Coronary artery (tissue), 2 donors: ENCODE measurements at regions not wholly inside any gene's neighbourhood (a gene's known extent, or its start where the extent isn't known, plus 50 kb on each side); places are given as distances from the start of the nearest gene placed in this dataset.

Source experiments
- DNase-seq: peaks from one replicate; pipeline ENCODE4 v3.0.0-alpha.2; 2017; ENCODE audit warnings: low spot score
- H3K27ac ChIP-seq, 2 donors: fragments of 200-600 bp; sonication (generic); one replicate each; pipeline ENCODE4 v1.5.1; 2016 to 2019
- H3K4me3 ChIP-seq: fragments of 200-600 bp; sonication (generic); 2 replicates; pipeline ENCODE4 v1.5.1; 2016; ENCODE audit warnings: mild to moderate bottlenecking, moderate library complexity
- CTCF ChIP-seq: fragments of 200-600 bp; sonication (generic); IDR thresholded peaks from one replicate; pipeline ENCODE4 v1.5.1; 2019; ENCODE audit warnings: antibody characterized with exemption

GRCh38 chr18:67268530-67268929 lies 248.0 kb downstream of the DSEL start:
- H3K4me3 ChIP-seq = no peak overlapping the region
- no peak overlapping the region for H3K27ac ChIP-seq
- TF ChIP-seq CTCF = no peak
- DNase-seq = no peak

DNA sequence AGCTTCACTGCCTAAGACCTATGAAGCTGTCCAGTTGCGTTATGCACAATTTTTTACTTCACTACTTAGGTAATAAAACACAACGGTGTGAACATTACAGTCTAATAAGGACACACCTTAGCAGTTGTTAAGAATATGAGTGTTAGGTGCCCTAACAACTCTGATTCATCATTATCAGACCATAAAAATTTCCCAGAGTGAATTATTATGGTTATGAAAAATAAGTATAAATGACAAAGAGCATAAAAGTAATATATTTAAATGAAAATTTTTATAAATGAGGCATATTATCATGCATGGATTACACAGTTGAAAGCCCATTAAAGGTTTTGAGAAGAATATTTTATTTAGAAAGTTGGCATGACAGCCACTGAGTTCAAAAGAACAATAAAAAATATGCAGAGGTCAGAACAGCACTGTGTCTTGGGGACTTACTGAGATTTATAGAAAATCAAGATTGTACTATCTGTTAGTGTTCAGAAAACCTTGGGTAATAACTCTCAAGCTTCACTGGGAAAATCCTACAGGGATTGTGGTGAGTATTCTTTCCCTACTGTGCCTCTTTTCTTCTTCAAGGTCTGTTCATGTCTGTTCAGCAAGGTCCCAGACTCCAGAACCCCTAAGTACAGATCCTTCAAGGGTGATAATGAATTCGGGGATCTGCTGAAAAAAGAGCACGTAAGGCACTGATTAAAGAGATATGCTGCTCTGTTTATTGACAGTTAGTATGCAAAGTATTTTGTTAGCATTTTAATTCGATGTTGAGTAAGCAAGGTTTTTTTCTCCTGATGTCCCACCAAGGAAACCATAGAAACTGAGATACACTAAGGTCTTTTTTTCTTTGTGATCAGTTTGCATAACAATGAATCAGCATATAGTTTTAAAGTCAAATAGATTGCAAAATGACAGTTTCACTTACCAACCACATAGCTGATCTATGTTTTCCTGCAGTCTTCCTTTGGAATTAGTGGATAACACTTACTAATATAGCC lies 250.0 kb downstream of the DSEL start:
- no peak overlapping the region for H3K4me3 ChIP-seq
- DNase-seq = no peak
- peak overlapping the region; percentile 25 to 80 for H3K27ac ChIP-seq
- TF ChIP-seq CTCF = no peak

GRCh38 chr18:67265464-67266245 lies 250.9 kb downstream of the DSEL start:
- no peak for TF ChIP-seq CTCF
- Histone ChIP-seq H3K4me3 (peak overlapping the region; percentile 36), H3K27ac (peak overlapping the region; percentile 25 to 80)
- no peak for DNase-seq

- no peak overlapping the region for H3K27ac ChIP-seq
- no peak for DNase-seq
- no peak for TF ChIP-seq CTCF
- H3K4me3 ChIP-seq = no peak overlapping the region
Observed at GRCh38 chr18:67261931-67262552, 254.5 kb downstream of the DSEL start.

DNA sequence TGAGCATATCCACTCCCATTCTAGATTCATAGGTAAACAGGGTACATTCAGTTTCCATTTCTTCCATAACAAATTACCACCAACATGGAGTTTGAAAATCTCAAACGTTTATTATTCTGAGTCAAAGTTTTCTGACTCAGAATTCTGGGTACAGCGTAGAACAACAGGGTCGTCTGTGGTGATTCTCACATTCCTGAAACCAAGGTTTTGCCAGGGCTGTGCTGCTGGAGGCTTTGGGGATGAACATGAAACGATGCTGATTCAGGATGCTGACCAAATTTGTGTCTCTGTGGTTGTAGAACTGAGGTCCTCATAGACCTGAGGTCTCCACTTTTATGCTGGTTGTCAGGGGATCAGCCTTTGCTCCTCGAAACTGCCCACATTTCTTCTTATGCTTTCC lies 255.7 kb downstream of the DSEL start:
- TF ChIP-seq CTCF = no peak
- no peak for DNase-seq
- Histone ChIP-seq H3K27ac (no peak overlapping the region), H3K4me3 (no peak overlapping the region)

GRCh38 chr18:67250776-67251424 lies 265.6 kb downstream of the DSEL start:
- no peak for DNase-seq
- TF ChIP-seq CTCF = no peak

More at GRCh38 chr18:67250776-67251424, 265.6 kb downstream of the DSEL start:
- Histone ChIP-seq H3K27ac (no peak overlapping the region), H3K4me3 (no peak overlapping the region)
